ENCODE measurements at regions not wholly inside any gene's neighbourhood (a gene's known extent, or its start where the extent isn't known, plus 50 kb on each side); places are given as distances from the start of the nearest gene placed in this dataset.

DNA sequence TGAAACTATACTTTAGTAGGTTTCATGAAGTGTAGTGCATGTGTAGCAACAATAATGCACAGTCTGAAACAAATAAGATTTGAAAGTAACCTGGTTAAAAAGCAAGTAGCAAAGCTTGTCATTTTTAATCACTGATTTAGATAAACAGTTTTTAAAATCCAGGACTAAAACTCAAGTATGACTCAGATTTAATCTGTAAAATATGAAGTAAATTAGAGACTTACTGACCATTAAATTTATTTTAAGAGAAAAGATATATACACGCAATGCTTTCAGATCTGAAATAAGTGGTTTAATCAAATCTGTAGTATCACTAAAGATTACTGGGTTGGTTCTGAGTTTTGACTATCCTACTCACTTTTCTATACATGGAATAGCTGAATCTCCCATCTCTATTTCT, 300.7 kb upstream of the RBMS3 start:
- POLR2A ChIA-PET (ENCODE audit: partially characterized antibody), result no interaction called here

More for the DNA sequence above, 300.7 kb upstream of the RBMS3 start:
- H3K18ac ChIP-seq (ENCODE audit: extremely low read depth, low read length), result no peak overlapping the region
- DNase-seq (ENCODE audit: low read depth in 1 of 2, low spot score in 2 of 2) (no peak), FAIRE-seq (no peak)
- H3K36me3 ChIP-seq (ENCODE audit: control insufficient read depth in 2 of 4, insufficient read depth in 4 of 4, low read length in 3 of 4), result no peaks in the 10 kb centered on the region
- no peak overlapping the region for H2BK15ac ChIP-seq (ENCODE audit: low read length)
- TF ChIP-seq SRF (IDR thresholded peaks at IDR 0.05; ENCODE audit: low read depth, low read length), result no peak
- TF ChIP-seq SP4 (IDR thresholded peaks at IDR 0.05; ENCODE audit: low read length), result no peak
- TF ChIP-seq YY1 (IDR thresholded peaks at IDR 0.05; ENCODE audit: low read depth, low read length), result no peak
- no peak for TF ChIP-seq USF2 (IDR thresholded peaks at IDR 0.05; ENCODE audit: low read length)
- TF ChIP-seq SP1 (IDR thresholded peaks at IDR 0.05; ENCODE audit: low read depth, low read length), result no peak
- no peak for TF ChIP-seq SIX5 (IDR thresholded peaks at IDR 0.05; ENCODE audit: low read depth, low read length)
- TF ChIP-seq TAF7 (optimal IDR thresholded peaks at IDR 0.05; ENCODE audit: borderline replicate concordance, low read depth, low read length), result no peak
- no peak for TF ChIP-seq RBBP5 (IDR thresholded peaks at IDR 0.05; ENCODE audit: borderline replicate concordance, low read depth, low read length)
- no peak for TF ChIP-seq EGR1 (IDR thresholded peaks at IDR 0.05; ENCODE audit: borderline replicate concordance, low read depth, low read length)
- no peak for TF ChIP-seq BACH1 (IDR thresholded peaks at IDR 0.05; ENCODE audit: low read length)
- no peak for TF ChIP-seq E2F6 (IDR thresholded peaks at IDR 0.05)
- no peaks in the 10 kb centered on the region for H3K27me3 ChIP-seq (replicated peaks in 1 of 4; ENCODE audit: control insufficient read depth in 3 of 4, extremely low read depth in 1 of 4, insufficient read depth in 3 of 4, low read length in 3 of 4)
- no peak overlapping the region for H3K4me3 ChIP-seq (ENCODE audit: extremely low read depth in 1 of 4, insufficient read depth in 2 of 4, low read depth in 3 of 4, low read length in 4 of 4)
- no peaks in the 10 kb centered on the region for H3K23me2 ChIP-seq (ENCODE audit: low read depth, low read length)
- no peak overlapping the region for H2AK5ac ChIP-seq (ENCODE audit: low read depth, low read length)
- no peak overlapping the region for H4K8ac ChIP-seq (ENCODE audit: extremely low read depth, insufficient read depth, low read length)
- H4K20me1 ChIP-seq (replicated peaks in 1 of 2; ENCODE audit: control insufficient read depth in 1 of 2, insufficient read depth in 2 of 2, low read length in 2 of 2), result no peaks in the 10 kb centered on the region
- H2BK120ac ChIP-seq (replicated peaks; ENCODE audit: low read depth, low read length), result no peak overlapping the region
- no peak overlapping the region for H4K91ac ChIP-seq (replicated peaks; ENCODE audit: insufficient read length, low read length)
- WGBS, 2 experiments (ENCODE audit: extremely low coverage in 1 of 2, insufficient coverage in 1 of 2, insufficient read length in 1 of 2, insufficient replicate concordance in 2 of 2, low coverage in 1 of 2, low lambda C conversion rate in 2 of 2, missing lambda C conversion rate in 1 of 2), result 90% methylated on average over 1 of the region's 1 CpG; no CpG with 5 or more reads in 1 of the 2 experiments
- H2AFZ ChIP-seq (ENCODE audit: low read length), result no peak overlapping the region
- H3K56ac ChIP-seq (replicated peaks; ENCODE audit: insufficient read length, low read depth, low read length), result no peak overlapping the region
- CTCF ChIA-PET (ENCODE audit: partially characterized antibody), result no interaction called here
- no peak overlapping the region for H3K14ac ChIP-seq (ENCODE audit: insufficient read length)
- H3K79me2 ChIP-seq (ENCODE audit: control insufficient read depth in 1 of 2, insufficient read depth in 2 of 2, low read length in 2 of 2), result no peaks in the 10 kb centered on the region
- no peak overlapping the region for H2BK20ac ChIP-seq (ENCODE audit: low read length)
- no peak overlapping the region for H3K23ac ChIP-seq (ENCODE audit: insufficient read length)
- no peak overlapping the region for H4K5ac ChIP-seq (ENCODE audit: insufficient read length, low read depth, low read length)
- H3K4me1 ChIP-seq (replicated peaks in 1 of 4; ENCODE audit: control insufficient read depth in 3 of 4, insufficient read depth in 4 of 4, low read length in 3 of 4), result no peaks in the 10 kb centered on the region
- H3K4ac ChIP-seq (replicated peaks; ENCODE audit: insufficient read length, low read depth, low read length), result no peak overlapping the region
- no peak overlapping the region for H2BK12ac ChIP-seq (ENCODE audit: low read depth, low read length)
- H3K9me3 ChIP-seq (ENCODE audit: insufficient read depth in 2 of 2, low read depth in 1 of 2, low read length in 1 of 2), result no peaks in the 10 kb centered on the region
- no peak overlapping the region for H3K27ac ChIP-seq (ENCODE audit: low read depth, low read length)
- no peaks in the 10 kb centered on the region for H3K79me1 ChIP-seq (ENCODE audit: low read depth, low read length)
- H2BK5ac ChIP-seq (ENCODE audit: low read depth, low read length), result no peak overlapping the region
- no peak overlapping the region for H3K4me2 ChIP-seq (ENCODE audit: insufficient read depth in 1 of 2, low read depth in 2 of 2, low read length in 2 of 2)
- H3K9ac ChIP-seq (replicated peaks in 1 of 4; ENCODE audit: extremely low read depth in 1 of 4, low read depth in 3 of 4, low read length in 3 of 4), result no peak overlapping the region

All from H1 (cell line).